Glomerular visceral epithelial cell (primary cell): ENCODE measurements at regions not wholly inside any gene's neighbourhood (a gene's known extent, or its start where the extent isn't known, plus 50 kb on each side); places are given as distances from the start of the nearest gene placed in this dataset.
"Not testable (repeated sequence)": the region's sequence is repeated elsewhere in the genome, so short reads cannot be mapped to it uniquely, and the experiment has no call there.

Experiments used
- DNase-seq: peaks from one replicate; pipeline ENCODE4 v3.0.0-alpha.2; 2016; ENCODE audit errors: extremely low spot score

DNA sequence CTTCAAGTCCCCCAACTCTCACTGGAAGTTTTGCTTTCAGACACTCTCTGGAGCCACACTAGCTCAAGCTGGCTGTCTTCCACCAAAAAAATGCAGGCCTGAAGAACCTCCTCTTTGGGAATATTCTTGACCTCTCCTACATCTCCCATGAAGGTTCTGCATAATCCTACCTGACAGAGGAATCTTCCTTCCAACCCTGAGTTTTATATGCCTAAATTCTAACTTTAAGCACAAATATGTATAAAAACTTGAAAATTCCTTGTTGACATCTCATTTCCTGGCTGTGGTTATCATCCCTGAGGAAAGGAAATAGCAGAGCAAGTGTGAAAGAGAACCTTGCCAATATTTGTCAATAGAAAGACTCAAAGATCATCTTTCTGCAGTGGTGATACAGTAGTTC, 249.0 kb downstream of the LPIN1 start:
- no peak for DNase-seq

GRCh38 chr2:11996618-11997017, 250.2 kb downstream of the LPIN1 start:
- no peak for DNase-seq

- DNase-seq: no peak
These were observed 250.7 kb downstream of the LPIN1 start for GRCh38 chr2:11997142-11997541.

DNA sequence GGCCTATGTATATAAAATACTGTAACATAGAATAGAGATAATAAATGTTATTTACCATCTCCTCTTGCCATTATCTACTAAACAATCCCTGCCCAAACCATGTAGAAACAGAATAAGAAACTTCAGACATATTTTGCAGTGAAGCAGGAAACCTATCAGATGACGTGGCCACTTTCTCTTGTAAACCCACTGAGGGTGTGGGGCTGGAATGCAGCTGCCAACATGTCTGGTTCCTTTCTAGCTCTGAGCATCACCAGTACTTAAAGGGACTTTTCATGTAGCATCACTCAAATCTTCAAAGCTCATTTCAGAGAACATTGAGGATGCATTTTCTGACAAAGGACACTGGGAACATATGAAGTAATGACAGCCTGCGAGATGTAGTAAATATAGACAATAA, 251.8 kb downstream of the LPIN1 start:
- DNase-seq: no peak

DNA sequence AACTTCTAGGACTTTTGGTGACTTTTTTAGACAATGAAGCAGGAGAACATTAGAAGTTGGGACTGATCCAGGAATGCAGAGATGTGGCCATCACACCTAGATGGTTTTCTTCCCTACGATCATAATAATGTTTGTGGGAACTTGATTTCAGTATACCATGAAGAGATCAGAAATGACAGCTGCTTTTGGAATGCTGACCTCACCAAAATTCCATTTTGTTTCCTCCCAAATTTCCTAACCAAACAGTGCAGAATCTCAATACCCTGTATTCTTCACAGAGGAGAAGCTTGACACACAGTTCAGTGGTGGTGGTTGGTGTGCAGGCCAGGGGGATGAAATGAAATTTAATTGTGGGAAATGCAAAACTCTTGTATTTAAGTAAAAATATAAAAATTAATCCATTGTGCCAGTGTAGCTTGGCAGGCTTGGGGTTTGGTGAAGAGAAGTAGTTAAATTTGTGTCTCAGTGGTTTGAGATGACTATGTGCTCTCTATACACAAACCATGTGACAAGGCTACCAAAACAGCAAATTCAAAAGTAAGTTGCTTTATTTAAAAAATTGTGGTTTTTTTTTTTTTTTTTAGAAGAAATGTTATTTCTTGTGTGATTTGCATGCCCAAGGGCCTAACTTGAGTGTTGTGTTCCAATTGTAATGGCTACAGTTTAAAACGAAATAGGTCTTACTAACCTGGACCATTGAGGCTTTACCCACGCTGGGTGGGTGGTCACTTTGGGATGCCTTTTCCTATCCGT, 252.4 kb downstream of the LPIN1 start:
- DNase-seq: no peak

DNA sequence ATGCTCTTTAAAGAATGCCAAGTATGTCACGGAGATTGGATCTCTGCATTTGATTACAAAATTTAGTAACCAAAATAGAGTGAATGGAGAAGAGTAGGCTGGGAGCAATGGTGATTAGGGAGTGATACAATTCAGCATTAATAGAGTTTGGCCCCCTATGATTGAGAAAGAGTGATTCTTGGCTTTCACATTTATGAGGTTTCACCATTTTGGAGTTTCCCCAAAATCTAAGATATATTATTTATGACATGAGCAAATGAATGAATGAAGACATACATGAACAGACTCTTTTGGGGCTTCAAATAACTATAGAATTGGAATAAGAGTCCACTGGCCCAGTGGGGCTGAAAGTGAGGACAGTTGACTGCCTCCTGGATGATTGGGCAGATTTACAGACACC, 255.2 kb downstream of the LPIN1 start:
- no peak for DNase-seq

GRCh38 chr2:12002215-12002614, 255.8 kb downstream of the LPIN1 start:
- DNase-seq: no peak

DNA sequence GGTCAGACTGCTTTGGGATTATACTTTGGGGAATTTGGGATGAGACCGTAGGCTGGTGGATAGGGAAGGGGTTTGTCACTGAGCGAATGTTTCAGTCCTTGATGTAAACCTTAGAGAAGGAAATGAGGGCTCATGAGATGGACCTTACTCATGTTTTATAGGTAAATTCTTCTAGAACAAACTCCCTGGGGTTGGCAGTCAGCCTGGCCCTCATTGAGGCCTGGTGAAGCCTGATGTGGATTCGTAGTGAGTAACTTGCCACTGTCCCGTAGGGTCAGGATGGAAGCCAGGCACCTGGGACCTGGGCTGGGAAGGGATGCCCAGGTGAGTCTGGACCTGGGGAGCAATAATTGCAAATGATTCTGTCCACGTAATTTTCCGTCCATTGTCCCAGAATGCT, 258.3 kb downstream of the LPIN1 start:
- DNase-seq: no peak

GRCh38 chr2:12005886-12006681, 259.7 kb downstream of the LPIN1 start:
- peak; percentile 88 for DNase-seq

GRCh38 chr2:12006850-12007249, 260.4 kb downstream of the LPIN1 start:
- DNase-seq: peak; percentile 18

DNA sequence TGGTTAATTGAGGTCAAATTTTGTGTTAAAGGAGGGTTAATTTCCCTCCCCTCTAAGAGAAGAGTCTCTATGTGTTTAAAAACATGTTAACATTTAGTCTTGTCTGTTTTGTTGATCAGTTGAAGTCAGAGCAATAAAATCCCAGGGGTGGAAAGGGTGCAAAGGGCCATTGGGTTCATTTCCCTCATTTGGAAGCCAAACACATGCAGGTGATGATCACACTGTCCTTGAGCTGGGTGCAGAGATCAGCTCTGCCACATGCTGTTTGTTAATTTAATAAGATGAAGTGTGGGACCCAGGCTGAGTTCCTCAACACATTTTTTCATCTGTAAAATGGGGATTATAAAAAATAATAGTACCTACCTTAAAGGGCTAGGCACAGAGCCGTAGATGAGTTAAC, 260.9 kb downstream of the LPIN1 start:
- DNase-seq: no peak

- DNase-seq: peak; percentile 33
These were observed 262.1 kb downstream of the LPIN1 start for GRCh38 chr2:12008425-12009061.

DNA sequence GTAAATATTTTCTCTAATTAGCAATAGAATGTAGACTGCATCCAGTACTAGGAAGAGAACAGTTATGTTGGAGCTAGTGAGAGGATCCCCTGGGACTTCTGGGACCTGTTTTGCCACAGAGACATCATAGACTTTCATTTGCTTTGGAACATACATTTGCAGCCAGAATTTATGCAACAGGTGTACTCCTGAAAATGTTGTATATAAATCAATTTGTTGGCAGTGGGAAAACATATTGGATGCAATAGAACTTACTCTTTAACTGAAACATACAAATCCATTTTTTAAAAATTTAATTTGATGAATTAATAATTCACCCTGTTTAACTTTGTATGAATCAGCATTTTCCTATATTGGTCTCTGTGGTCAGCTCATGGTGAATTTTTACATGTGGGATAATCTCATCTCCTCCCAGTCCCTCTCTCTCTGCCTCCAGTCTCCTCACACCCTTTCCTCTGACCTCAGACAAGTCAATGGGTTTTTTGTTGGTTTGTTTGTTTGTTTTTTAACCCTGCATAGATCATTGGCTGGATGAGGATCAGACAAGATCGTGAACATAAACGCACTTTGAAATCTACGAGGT, 263.0 kb downstream of the LPIN1 start:
- DNase-seq: no peak

- DNase-seq: no peak
These were observed 263.6 kb downstream of the LPIN1 start for GRCh38 chr2:12010059-12010458.

- no peak for DNase-seq
These were observed 264.3 kb downstream of the LPIN1 start for GRCh38 chr2:12010779-12011178.

DNA sequence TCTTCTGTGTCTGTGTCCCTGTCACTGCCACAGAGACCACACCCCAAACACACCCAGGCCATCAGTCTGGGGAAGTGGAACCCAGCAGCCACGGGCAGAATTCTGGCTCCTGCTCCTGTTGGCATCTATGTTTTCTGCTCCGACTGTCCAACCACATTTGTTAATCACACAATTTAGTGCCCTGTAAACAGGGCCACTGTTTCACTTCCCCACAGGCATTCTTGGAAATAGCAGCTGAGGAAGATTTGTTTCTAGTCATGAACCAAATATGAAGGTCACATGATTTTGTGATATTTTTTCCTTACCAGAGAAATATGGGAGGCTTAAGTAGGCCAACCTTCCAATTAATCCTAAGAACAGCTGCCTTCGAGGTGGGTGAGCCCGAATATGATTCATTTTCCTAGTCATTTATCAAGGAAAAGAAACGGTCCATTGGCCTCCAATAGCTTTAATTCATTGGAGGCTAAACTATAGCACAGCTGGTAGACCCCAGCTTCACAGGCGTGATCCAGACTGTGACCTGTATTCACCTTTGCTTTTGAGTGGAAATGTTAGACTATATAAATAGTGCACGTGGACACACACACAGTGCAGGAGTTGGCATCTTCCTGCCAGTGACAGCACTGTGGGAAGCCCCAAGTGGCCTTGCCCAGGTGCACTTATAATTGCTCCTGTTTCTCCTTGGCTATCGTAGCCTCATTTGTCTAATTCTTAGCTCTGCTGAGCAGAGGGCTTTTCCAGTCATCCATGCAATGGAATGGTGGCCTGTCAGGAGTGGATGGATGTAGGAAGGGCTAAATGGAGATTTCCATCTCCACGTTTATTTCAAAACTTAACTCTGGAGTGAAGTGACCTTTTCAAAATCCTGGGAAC, 267.9 kb downstream of the LPIN1 start:
- DNase-seq: no peak

GRCh38 chr2:12017499-12018157, 271.2 kb downstream of the LPIN1 start:
- no peak for DNase-seq

- not testable (repeated sequence) for DNase-seq
These were observed 272.3 kb downstream of the LPIN1 start for GRCh38 chr2:12018726-12019125.

GRCh38 chr2:12020833-12021469, 274.5 kb downstream of the LPIN1 start:
- no peak for DNase-seq

DNA sequence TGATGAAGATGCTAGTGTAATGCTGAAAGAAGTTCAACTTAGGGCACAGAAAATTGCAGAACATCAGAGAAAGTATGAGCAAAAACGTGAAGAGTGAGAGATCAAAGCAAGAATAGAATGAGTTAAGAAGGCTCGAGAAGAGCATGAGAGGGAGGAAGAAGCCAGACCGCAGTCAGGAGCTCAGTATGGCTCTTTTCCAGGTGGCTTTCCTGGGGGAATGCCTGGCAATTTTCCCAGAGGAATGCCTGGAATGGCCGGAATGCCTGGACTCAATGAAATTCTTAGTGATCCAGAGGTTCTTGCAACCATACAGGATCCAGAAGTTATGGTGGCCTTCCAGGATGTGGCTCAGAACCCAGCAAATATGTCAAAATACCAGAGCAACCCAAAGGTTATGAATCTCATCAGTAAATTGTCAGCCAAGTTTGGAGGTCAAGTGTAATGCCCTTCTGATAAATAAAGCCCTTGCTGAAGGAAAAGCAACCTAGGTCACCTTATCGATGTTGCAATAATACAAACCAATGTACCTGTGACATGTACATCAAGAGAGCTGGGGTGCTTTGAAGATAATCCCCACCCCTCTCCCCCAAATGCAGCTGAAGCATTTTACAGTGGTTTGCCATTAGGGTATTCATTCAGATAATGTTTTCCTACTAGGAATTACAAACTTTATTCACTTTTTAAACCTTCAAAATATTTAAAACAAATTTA, 277.9 kb downstream of the LPIN1 start:
- DNase-seq: peak; percentile 72
